ENCODE measurements at regions not wholly inside any gene's neighbourhood (a gene's known extent, or its start where the extent isn't known, plus 50 kb on each side); places are given as distances from the start of the nearest gene placed in this dataset.

- TF ChIP-seq PRDM2 (tag by site-specific recombination; IDR thresholded peaks at IDR 0.05; ENCODE audit: borderline replicate concordance) (no peak), ZNF433 (tag by site-specific recombination; IDR thresholded peaks at IDR 0.05; ENCODE audit: low read depth) (no peak)
Measured at GRCh38 chr2:139209586-139209985, 429.4 kb upstream of the NXPH2 start (continued).

- Histone ChIP-seq H3K4me3 (ENCODE audit: low read depth, low read length) (no peak overlapping the region), H3K9me3 (ENCODE audit: control insufficient read depth, insufficient read depth, low read depth, low read length) (no peaks in the 10 kb centered on the region), H3K36me3 (ENCODE audit: control insufficient read depth in 2 of 2, insufficient read depth in 1 of 2, low read length in 2 of 2) (no peaks in the 10 kb centered on the region), H3K4me1 (ENCODE audit: control insufficient read depth, insufficient read depth, low read length) (no peaks in the 10 kb centered on the region), H3K27ac (ENCODE audit: extremely low read depth, low read depth, low read length) (no peak overlapping the region)
- ChIA-PET POLR2A (no interaction called here), CTCF (interaction anchor here (0.6 kb wide), 1 partner anchor 167 kb away, joined by 4 read pairs; no protein-coding TSS in a partner anchor)
- TF ChIP-seq ZNF214 (tag by site-specific recombination; IDR thresholded peaks at IDR 0.05; ENCODE audit: borderline replicate concordance) (no peak), ZNF488 (tag by site-specific recombination; IDR thresholded peaks at IDR 0.05) (no peak), ZEB2 (tag by site-specific recombination; IDR thresholded peaks at IDR 0.05) (no peak), ZNF837 (tag by site-specific recombination; IDR thresholded peaks at IDR 0.05) (no peak), ZNF514 (tag by site-specific recombination; IDR thresholded peaks at IDR 0.05) (no peak), ZNF626 (tag by site-specific recombination; IDR thresholded peaks at IDR 0.05) (no peak), ZNF280D (tag by site-specific recombination; IDR thresholded peaks at IDR 0.05) (no peak), ZNF148 (tag by site-specific recombination; IDR thresholded peaks at IDR 0.05; ENCODE audit: borderline replicate concordance) (no peak), ZBTB20 (tag by site-specific recombination; IDR thresholded peaks at IDR 0.05) (no peak)
Measured at GRCh38 chr2:139201516-139201915, 421.3 kb upstream of the NXPH2 start.
